HG03135 (cell line): ENCODE measurements at regions not wholly inside any gene's neighbourhood (a gene's known extent, or its start where the extent isn't known, plus 50 kb on each side); places are given as distances from the start of the nearest gene placed in this dataset.

Experiments used
- ATAC-seq: cut with Tn5 transposase; IDR thresholded peaks from one replicate; pipeline ENCODE4 v1.9.1; 2021; ENCODE audit warnings: mild to moderate bottlenecking, moderate library complexity; ENCODE audit not compliant: unreplicated experiment

GRCh38 chr2:6381326-6381725, 484.4 kb downstream of the CMPK2 start:
- no peak for ATAC-seq

GRCh38 chr2:6384341-6384740, 481.4 kb downstream of the CMPK2 start:
- ATAC-seq = no peak

GRCh38 chr2:6392354-6392753, 473.4 kb downstream of the CMPK2 start:
- ATAC-seq = no peak

GRCh38 chr2:6392966-6393365, 472.7 kb downstream of the CMPK2 start:
- ATAC-seq = no peak

- ATAC-seq = no peak
These were observed 471.9 kb downstream of the CMPK2 start for GRCh38 chr2:6393819-6394218.

- no peak for ATAC-seq
These were observed 471.4 kb downstream of the CMPK2 start for GRCh38 chr2:6394276-6394675.

GRCh38 chr2:6398421-6398820, 467.3 kb downstream of the CMPK2 start:
- ATAC-seq = no peak

- ATAC-seq = no peak
These were observed 464.4 kb downstream of the CMPK2 start for GRCh38 chr2:6401301-6401700.

GRCh38 chr2:6408057-6408456, 457.6 kb downstream of the CMPK2 start:
- no peak for ATAC-seq

- no peak for ATAC-seq
These were observed 455.4 kb downstream of the CMPK2 start for GRCh38 chr2:6410313-6410712.

- ATAC-seq = no peak
These were observed 453.1 kb downstream of the CMPK2 start for GRCh38 chr2:6412533-6413091.

GRCh38 chr2:6417050-6417449, 448.7 kb downstream of the CMPK2 start:
- no peak for ATAC-seq

GRCh38 chr2:6418291-6418690, 447.4 kb downstream of the CMPK2 start:
- ATAC-seq = no peak

- ATAC-seq = no peak
These were observed 444.5 kb downstream of the CMPK2 start for GRCh38 chr2:6421138-6421730.

- ATAC-seq = no peak
These were observed 443.8 kb downstream of the CMPK2 start for GRCh38 chr2:6421888-6422287.

- ATAC-seq = no peak
These were observed 442.6 kb downstream of the CMPK2 start for GRCh38 chr2:6423157-6423556.

GRCh38 chr2:6423944-6424343, 441.8 kb downstream of the CMPK2 start:
- no peak for ATAC-seq

- no peak for ATAC-seq
These were observed 440.7 kb downstream of the CMPK2 start for GRCh38 chr2:6425032-6425431.

- ATAC-seq = no peak
These were observed 436.3 kb downstream of the CMPK2 start for GRCh38 chr2:6429210-6429986.

GRCh38 chr2:6434438-6434837, 431.3 kb downstream of the CMPK2 start:
- ATAC-seq = no peak

GRCh38 chr2:6441800-6442199, 423.9 kb downstream of the CMPK2 start:
- no peak for ATAC-seq

- ATAC-seq = no peak
These were observed 423.3 kb downstream of the CMPK2 start for GRCh38 chr2:6442252-6442985.
